PC-9 (cell line): ENCODE measurements at regions not wholly inside any gene's neighbourhood (a gene's known extent, or its start where the extent isn't known, plus 50 kb on each side); places are given as distances from the start of the nearest gene placed in this dataset.

ENCODE experiments used
- CTCF ChIP-seq: fragments of 200-600 bp; sonication (generic); conservative IDR thresholded peaks from 2 replicates; pipeline ENCODE4 v1.6.1; 2017; ENCODE audit warnings: mixed run types, antibody characterized with exemption, mild to moderate bottlenecking, moderate library complexity
- EZH2 ChIP-seq: fragments of 200-600 bp; sonication (generic); IDR thresholded peaks from 2 replicates; pipeline ENCODE4 v1.8.0; 2017; ENCODE audit warnings: antibody characterized with exemption, low read depth

- TF ChIP-seq CTCF, result no peak
- no peak for TF ChIP-seq EZH2
These were observed 78.1 kb downstream of the MYCN start for GRCh38 chr2:16018277-16019059.
